GM20431 (cell line): ENCODE measurements at regions not wholly inside any gene's neighbourhood (a gene's known extent, or its start where the extent isn't known, plus 50 kb on each side); places are given as distances from the start of the nearest gene placed in this dataset.
"Not testable (repeated sequence)": the region's sequence is repeated elsewhere in the genome, so short reads cannot be mapped to it uniquely, and the experiment has no call there.

Experiments used
- in situ Hi-C: fragments of 300-500 bp; cut with MseI, MboI; formaldehyde crosslinking; loops from one replicate; pipeline ENCODE4 v1.15.0; 2020; ENCODE audit warnings: low sequenced_read_pairs; ENCODE audit not compliant: unreplicated experiment

- in situ Hi-C loops = no loop called here
Measured at GRCh38 chr16:87092958-87093357, 224.2 kb downstream of the C16orf95 start.

- in situ Hi-C loops = no loop called here
Measured at GRCh38 chr16:87093804-87094555, 223.2 kb downstream of the C16orf95 start.

- in situ Hi-C loops = no loop called here
Measured at GRCh38 chr16:87094556-87094865, 222.7 kb downstream of the C16orf95 start.

GRCh38 chr16:87095271-87095670 lies 221.9 kb downstream of the C16orf95 start:
- in situ Hi-C loops = no loop called here

- in situ Hi-C loops = no loop called here
Measured at GRCh38 chr16:87096746-87097333, 220.4 kb downstream of the C16orf95 start.

GRCh38 chr16:87098361-87098760 lies 218.8 kb downstream of the C16orf95 start:
- in situ Hi-C loops = no loop called here

GRCh38 chr16:87098976-87099720 lies 218.0 kb downstream of the C16orf95 start:
- in situ Hi-C loops = no loop called here

- in situ Hi-C loops = no loop called here
Measured at GRCh38 chr16:87100306-87101058, 216.7 kb downstream of the C16orf95 start.

- in situ Hi-C loops = no loop called here
Measured at GRCh38 chr16:87101903-87102302, 215.3 kb downstream of the C16orf95 start.

- in situ Hi-C loops = no loop called here
Measured at GRCh38 chr16:87107201-87107600, 210.0 kb downstream of the C16orf95 start.

GRCh38 chr16:87108278-87108677 lies 208.9 kb downstream of the C16orf95 start:
- in situ Hi-C loops = no loop called here

GRCh38 chr16:87108941-87109340 lies 208.3 kb downstream of the C16orf95 start:
- in situ Hi-C loops = no loop called here

GRCh38 chr16:87114832-87115231 lies 202.4 kb downstream of the C16orf95 start:
- in situ Hi-C loops = no loop called here

- in situ Hi-C loops = no loop called here
Measured at GRCh38 chr16:87115646-87116045, 201.5 kb downstream of the C16orf95 start.

- in situ Hi-C loops = no loop called here
Measured at GRCh38 chr16:87117936-87118335, 199.3 kb downstream of the C16orf95 start.

GRCh38 chr16:87119168-87119567 lies 198.0 kb downstream of the C16orf95 start:
- in situ Hi-C loops = no loop called here

- in situ Hi-C loops = no loop called here
Measured at GRCh38 chr16:87119748-87120147, 197.4 kb downstream of the C16orf95 start.

- in situ Hi-C loops = no loop called here
Measured at GRCh38 chr16:87121816-87122215, 195.4 kb downstream of the C16orf95 start.

- in situ Hi-C loops = no loop called here
Measured at GRCh38 chr16:87123356-87124001, 193.7 kb downstream of the C16orf95 start.

GRCh38 chr16:87124405-87124804 lies 192.8 kb downstream of the C16orf95 start:
- in situ Hi-C loops = not testable (repeated sequence)
